Astrocyte (in vitro differentiated cells and primary cell): ENCODE measurements at regions not wholly inside any gene's neighbourhood (a gene's known extent, or its start where the extent isn't known, plus 50 kb on each side); places are given as distances from the start of the nearest gene placed in this dataset.

Source experiments
- EZH2 ChIP-seq: IDR thresholded peaks from 2 replicates; pipeline ENCODE4 v1.6.1; 2012; ENCODE audit warnings: mild to moderate bottlenecking, low read length, inconsistent platforms; ENCODE audit not compliant: insufficient read depth
- TF ChIP-seq, protein P1 (sequence below): IDR thresholded peaks from 2 replicates; pipeline ENCODE4 v1.5.1; 2011; ENCODE audit warnings: low read depth, mild to moderate bottlenecking, inconsistent platforms, low read length, moderate library complexity; ENCODE audit not compliant: insufficient read depth

DNA sequence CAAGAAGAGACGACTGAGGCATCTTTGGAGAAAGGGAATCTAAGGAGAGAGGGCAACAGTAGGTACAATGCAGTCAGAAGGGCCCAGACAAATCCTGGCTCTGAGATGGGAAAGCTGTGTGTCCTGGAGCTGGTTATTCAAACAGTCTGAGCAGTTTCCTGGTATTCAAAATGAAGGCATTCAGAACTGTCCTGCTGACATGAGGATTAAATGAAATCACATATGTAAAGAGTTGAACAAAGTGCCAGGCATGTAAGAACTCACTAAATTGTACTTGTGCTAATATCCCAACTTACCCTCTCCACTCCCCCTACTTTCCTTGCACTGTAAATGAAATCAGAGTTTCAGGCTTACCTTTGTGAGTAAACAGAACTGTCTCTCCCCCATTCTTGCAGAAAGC, 60.9 kb upstream of the LDB2 start:
- TF ChIP-seq, protein P1, sequence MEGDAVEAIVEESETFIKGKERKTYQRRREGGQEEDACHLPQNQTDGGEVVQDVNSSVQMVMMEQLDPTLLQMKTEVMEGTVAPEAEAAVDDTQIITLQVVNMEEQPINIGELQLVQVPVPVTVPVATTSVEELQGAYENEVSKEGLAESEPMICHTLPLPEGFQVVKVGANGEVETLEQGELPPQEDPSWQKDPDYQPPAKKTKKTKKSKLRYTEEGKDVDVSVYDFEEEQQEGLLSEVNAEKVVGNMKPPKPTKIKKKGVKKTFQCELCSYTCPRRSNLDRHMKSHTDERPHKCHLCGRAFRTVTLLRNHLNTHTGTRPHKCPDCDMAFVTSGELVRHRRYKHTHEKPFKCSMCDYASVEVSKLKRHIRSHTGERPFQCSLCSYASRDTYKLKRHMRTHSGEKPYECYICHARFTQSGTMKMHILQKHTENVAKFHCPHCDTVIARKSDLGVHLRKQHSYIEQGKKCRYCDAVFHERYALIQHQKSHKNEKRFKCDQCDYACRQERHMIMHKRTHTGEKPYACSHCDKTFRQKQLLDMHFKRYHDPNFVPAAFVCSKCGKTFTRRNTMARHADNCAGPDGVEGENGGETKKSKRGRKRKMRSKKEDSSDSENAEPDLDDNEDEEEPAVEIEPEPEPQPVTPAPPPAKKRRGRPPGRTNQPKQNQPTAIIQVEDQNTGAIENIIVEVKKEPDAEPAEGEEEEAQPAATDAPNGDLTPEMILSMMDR: no peak
- TF ChIP-seq EZH2: no peak
